H1 (cell line): ENCODE measurements at regions not wholly inside any gene's neighbourhood (a gene's known extent, or its start where the extent isn't known, plus 50 kb on each side); places are given as distances from the start of the nearest gene placed in this dataset.

Experiments
- E2F6 ChIP-seq: IDR thresholded peaks from 2 replicates; pipeline ENCODE4 v1.6.1; 2012; ENCODE audit warnings: inconsistent platforms

- TF ChIP-seq E2F6: no peak
- TF ChIP-seq, all 59 proteins: peak for 0
These were observed 912.1 kb upstream of the GRIA3 start (continued) for GRCh38 chrX:122272011-122272410.
